ENCODE measurements at regions not wholly inside any gene's neighbourhood (a gene's known extent, or its start where the extent isn't known, plus 50 kb on each side); places are given as distances from the start of the nearest gene placed in this dataset.
"Not testable (repeated sequence)": the region's sequence is repeated elsewhere in the genome, so short reads cannot be mapped to it uniquely, and the experiment has no call there.

GRCh38 chr6:119445666-119446065 lies 96.1 kb upstream of the MAN1A1 start:
- DNase-seq (ENCODE audit: low read depth), result no peak
- in situ Hi-C loops (cut with HindIII; ENCODE audit: low pct_unique_long_range_greater_than_20kb, low sequenced_read_pairs), result no loop called here

- in situ Hi-C loops (cut with HindIII; ENCODE audit: low pct_unique_long_range_greater_than_20kb, low sequenced_read_pairs), result no loop called here
- no peak for DNase-seq (ENCODE audit: low read depth)
These were observed 95.3 kb upstream of the MAN1A1 start for GRCh38 chr6:119444642-119445557.

DNA sequence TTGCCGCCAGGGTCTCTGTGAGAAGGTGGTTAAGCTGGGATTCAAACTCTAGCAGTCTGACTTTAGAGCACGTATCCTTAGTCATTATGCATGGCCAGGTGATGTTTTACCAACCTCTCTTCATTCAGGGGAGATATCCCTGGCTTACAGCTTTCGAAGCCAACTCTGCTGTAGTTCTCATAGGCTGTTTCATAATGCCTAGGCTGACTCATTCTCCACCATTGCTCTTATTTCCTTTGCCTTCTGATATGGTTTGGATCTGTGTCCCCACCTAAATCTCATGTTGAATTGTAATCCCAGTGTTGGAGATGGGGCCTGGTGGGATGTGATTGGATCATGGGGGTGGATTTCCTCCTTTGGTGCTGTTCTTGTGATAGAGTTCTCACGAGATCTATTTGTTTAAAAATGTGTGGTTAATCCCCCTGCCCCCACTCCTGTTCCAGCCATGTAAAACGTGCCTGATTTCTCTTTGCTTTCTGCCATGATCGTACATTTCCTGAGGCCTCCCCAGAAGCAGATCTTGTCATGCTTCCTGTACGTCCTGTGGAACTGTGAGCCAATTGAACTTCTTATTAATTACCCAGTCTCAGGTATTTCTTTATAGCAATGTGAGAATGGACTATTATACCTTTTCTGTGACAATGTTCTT lies 94.6 kb upstream of the MAN1A1 start:
- DNase-seq (ENCODE audit: low read depth), result no peak
- in situ Hi-C loops (cut with HindIII; ENCODE audit: low pct_unique_long_range_greater_than_20kb, low sequenced_read_pairs), result no loop called here

DNA sequence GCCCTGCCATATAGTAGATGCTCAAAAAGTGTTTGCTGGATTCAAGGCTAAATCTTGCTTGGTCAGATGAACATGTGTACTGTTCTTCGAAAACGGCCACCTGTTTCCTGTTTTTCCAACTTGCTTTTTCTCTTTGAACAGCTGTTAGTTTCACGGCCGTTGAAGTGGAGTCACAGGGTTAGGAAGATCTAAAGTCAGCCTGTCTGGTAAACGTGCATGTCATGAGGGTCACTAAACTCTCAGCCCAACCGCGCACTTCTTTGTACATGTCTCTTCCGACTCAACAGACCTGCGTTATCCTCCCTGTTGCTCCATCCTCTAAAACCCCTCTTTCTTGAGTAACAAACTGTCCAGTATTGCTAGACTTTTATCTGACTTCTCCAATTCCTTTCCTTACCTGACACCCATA lies 93.2 kb upstream of the MAN1A1 start:
- in situ Hi-C loops (cut with HindIII; ENCODE audit: low pct_unique_long_range_greater_than_20kb, low sequenced_read_pairs), result no loop called here
- DNase-seq (ENCODE audit: low read depth), result no peak

GRCh38 chr6:119440953-119441352 lies 91.4 kb upstream of the MAN1A1 start:
- DNase-seq (ENCODE audit: low read depth), result no peak
- in situ Hi-C loops (cut with HindIII; ENCODE audit: low pct_unique_long_range_greater_than_20kb, low sequenced_read_pairs), result no loop called here

DNA sequence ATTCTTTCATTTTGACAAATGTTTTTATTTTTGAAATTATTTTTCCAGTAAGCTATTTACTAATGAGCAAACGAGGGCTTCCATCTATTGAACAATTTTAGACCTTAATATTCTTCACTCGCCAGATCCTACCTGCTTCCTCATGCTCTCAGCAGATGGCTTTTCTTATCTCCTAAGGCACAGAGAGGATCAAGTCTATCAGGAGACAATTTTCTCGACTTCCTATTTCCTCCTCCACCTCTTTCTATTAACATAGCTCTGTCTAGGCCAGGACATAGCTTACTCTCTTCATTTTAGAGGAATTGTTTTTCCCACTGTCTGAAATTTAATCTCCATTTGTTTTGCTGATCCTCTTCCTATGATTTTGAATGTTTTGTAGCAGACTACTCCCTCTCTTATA lies 87.0 kb upstream of the MAN1A1 start:
- no peak for DNase-seq (ENCODE audit: low read depth)
- in situ Hi-C loops (cut with HindIII; ENCODE audit: low pct_unique_long_range_greater_than_20kb, low sequenced_read_pairs), result no loop called here

- in situ Hi-C loops (cut with HindIII; ENCODE audit: low pct_unique_long_range_greater_than_20kb, low sequenced_read_pairs), result no loop called here
These were observed 82.2 kb upstream of the MAN1A1 start for GRCh38 chr6:119431799-119432198.

DNA sequence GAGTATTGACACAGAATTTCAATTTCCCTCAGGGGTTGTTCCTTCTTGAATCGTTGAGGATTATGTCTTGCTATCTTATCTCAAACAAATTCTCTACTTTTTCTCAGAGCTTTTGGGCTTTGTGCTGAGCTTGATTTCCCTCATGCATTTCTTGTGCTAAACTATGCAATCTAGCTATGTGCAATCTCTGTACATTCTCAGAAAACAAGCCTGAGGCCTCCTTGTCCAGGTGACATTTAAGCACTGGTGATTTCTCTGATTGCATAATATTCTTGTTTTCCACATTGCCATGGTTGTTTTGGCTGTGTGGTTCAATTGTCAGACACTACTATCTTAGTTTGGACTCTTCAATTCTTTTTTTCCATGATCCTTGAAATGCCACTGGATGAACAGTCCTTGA lies 81.2 kb upstream of the MAN1A1 start:
- no peak for DNase-seq (ENCODE audit: low read depth)
- in situ Hi-C loops (cut with HindIII; ENCODE audit: low pct_unique_long_range_greater_than_20kb, low sequenced_read_pairs), result no loop called here

More at GRCh38 chr6:119431799-119432198, 82.2 kb upstream of the MAN1A1 start:
- no peak for DNase-seq (ENCODE audit: low read depth)

DNA sequence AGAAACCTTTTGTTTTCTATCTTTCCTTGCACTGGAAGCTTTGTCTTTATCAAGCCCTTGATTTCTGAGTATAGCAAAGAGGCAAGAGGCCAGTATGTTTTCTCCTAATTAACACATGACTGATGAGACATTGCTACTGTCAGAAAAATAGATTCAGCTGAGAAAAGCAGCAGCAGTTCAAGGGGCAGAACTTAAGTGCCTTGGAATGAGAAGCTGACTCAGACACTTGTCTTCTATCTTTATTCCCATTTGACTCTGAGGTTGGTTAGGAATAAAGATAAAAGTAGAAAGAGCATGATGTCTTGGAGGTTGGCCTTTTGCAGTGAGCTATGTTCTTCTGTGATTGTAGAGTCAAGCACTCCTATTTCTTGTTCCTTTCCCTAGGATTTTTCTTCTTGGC lies 79.1 kb upstream of the MAN1A1 start:
- in situ Hi-C loops (cut with HindIII; ENCODE audit: low pct_unique_long_range_greater_than_20kb, low sequenced_read_pairs), result no loop called here
- DNase-seq (ENCODE audit: low read depth), result no peak

GRCh38 chr6:119426619-119427018 lies 77.1 kb upstream of the MAN1A1 start:
- in situ Hi-C loops (cut with HindIII; ENCODE audit: low pct_unique_long_range_greater_than_20kb, low sequenced_read_pairs), result no loop called here
- DNase-seq (ENCODE audit: low read depth), result no peak

- in situ Hi-C loops (cut with HindIII; ENCODE audit: low pct_unique_long_range_greater_than_20kb, low sequenced_read_pairs), result no loop called here
- DNase-seq (ENCODE audit: low read depth), result no peak
These were observed 74.4 kb upstream of the MAN1A1 start for GRCh38 chr6:119423996-119424395.

GRCh38 chr6:119418084-119418483 lies 68.5 kb upstream of the MAN1A1 start:
- in situ Hi-C loops (cut with HindIII; ENCODE audit: low pct_unique_long_range_greater_than_20kb, low sequenced_read_pairs); DNase-seq (ENCODE audit: low read depth): not testable (repeated sequence)

- DNase-seq (ENCODE audit: low read depth), result no peak
- in situ Hi-C loops (cut with HindIII; ENCODE audit: low pct_unique_long_range_greater_than_20kb, low sequenced_read_pairs), result no loop called here
These were observed 57.6 kb upstream of the MAN1A1 start for GRCh38 chr6:119407156-119407555.

- DNase-seq (ENCODE audit: low read depth); in situ Hi-C loops (cut with HindIII; ENCODE audit: low pct_unique_long_range_greater_than_20kb, low sequenced_read_pairs): not testable (repeated sequence)
These were observed 55.6 kb upstream of the MAN1A1 start for GRCh38 chr6:119405114-119405513.
